Prostate gland (tissue), 2 donors: ENCODE measurements at regions not wholly inside any gene's neighbourhood (a gene's known extent, or its start where the extent isn't known, plus 50 kb on each side); places are given as distances from the start of the nearest gene placed in this dataset.
"Not testable (repeated sequence)": the region's sequence is repeated elsewhere in the genome, so short reads cannot be mapped to it uniquely, and the experiment has no call there.

ENCODE experiments used
- DNase-seq: peaks from one replicate; pipeline ENCODE4 v3.0.0-alpha.2; 2019; ENCODE audit warnings: low spot score
- H3K27ac ChIP-seq, 2 donors: fragments of 200-600 bp; sonication (generic); 2 replicates each; pipeline ENCODE4 v1.5.1; 2017 to 2019
- H3K27me3 ChIP-seq: fragments of 200-600 bp; sonication (generic); replicated peaks from 2 replicates; pipeline ENCODE4 v1.5.1; 2019; ENCODE audit not compliant: insufficient read depth
- H3K36me3 ChIP-seq, 2 donors: fragments of 200-600 bp; sonication (generic); 1 replicate in 1 of 2; 2 replicates in 1 of 2; pipeline versions ENCODE4 v1.5.1 to v1.8.1; 2017 to 2019
- H3K4me1 ChIP-seq: fragments of 200-600 bp; sonication (generic); replicated peaks from 2 replicates; pipeline ENCODE4 v1.5.1; 2019
- H3K4me3 ChIP-seq, 2 donors: fragments of 200-600 bp; sonication (generic); 2 replicates each; pipeline ENCODE4 v1.5.1; 2017 to 2019
- H3K9me3 ChIP-seq: fragments of 200-600 bp; sonication (generic); 2 replicates; pipeline ENCODE4 v1.5.1; 2017
- POLR2A ChIP-seq: fragments of 450-650 bp; IDR thresholded peaks from one replicate; pipeline ENCODE4 v1.6.1; 2016; ENCODE audit warnings: antibody characterized with exemption, mild to moderate bottlenecking
- POLR2AphosphoS5 ChIP-seq: sonication (generic); formaldehyde crosslinking; IDR thresholded peaks from one replicate; pipeline ENCODE4 v1.6.1; 2017; ENCODE audit warnings: antibody characterized with exemption
- WGBS: methylation state at CpG from one replicate; pipeline ENCODE4 v1.1.5; 2018; 5-methylcytosine and 5-hydroxymethylcytosine counted together
- intact Hi-C: fragments of 100-400 bp; cut with DNase I; formaldehyde crosslinking; loops from one replicate; pipeline ENCODE4 v1.14.2; 2022
- TF ChIP-seq, protein P1 (sequence below), 4 experiments: fragments of 200-600 bp in 2 of 4; fragments of 450-650 bp in 2 of 4; sonication (generic) in 2 of 4; IDR thresholded peaks; 1 replicate in 3 of 4; 2 replicates in 1 of 4; pipeline ENCODE4 v1.5.1; 2016 to 2019; ENCODE audit warnings: antibody characterized with exemption in 4 of 4, mild to moderate bottlenecking in 2 of 4, moderate library complexity in 2 of 4

DNA sequence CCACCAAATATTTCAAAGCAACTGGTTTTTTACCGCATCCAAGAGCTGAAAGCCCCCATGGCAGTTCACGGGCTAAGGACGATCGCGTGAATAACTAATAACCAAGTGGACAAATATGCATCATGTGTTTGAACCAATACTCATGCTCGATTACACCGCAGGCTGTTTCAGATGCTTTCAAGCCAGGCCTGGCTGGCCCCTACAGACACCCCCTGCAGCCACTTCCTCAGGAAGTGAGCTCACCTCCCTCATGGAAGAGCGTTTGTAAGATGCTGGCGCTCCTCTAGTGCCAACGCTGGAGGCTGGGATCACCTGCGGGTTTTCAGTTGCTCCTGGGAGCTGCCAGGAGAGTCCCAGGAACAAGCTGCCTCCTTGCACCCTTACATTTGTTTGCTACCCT lies 53.9 kb upstream of the PTCH1 start:
- TF ChIP-seq, protein P1, sequence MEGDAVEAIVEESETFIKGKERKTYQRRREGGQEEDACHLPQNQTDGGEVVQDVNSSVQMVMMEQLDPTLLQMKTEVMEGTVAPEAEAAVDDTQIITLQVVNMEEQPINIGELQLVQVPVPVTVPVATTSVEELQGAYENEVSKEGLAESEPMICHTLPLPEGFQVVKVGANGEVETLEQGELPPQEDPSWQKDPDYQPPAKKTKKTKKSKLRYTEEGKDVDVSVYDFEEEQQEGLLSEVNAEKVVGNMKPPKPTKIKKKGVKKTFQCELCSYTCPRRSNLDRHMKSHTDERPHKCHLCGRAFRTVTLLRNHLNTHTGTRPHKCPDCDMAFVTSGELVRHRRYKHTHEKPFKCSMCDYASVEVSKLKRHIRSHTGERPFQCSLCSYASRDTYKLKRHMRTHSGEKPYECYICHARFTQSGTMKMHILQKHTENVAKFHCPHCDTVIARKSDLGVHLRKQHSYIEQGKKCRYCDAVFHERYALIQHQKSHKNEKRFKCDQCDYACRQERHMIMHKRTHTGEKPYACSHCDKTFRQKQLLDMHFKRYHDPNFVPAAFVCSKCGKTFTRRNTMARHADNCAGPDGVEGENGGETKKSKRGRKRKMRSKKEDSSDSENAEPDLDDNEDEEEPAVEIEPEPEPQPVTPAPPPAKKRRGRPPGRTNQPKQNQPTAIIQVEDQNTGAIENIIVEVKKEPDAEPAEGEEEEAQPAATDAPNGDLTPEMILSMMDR (IDR thresholded peaks at IDR 0.05): no peak
- TF ChIP-seq POLR2AphosphoS5: no peak
- no peak for TF ChIP-seq POLR2A
- no peak for DNase-seq
- no peak overlapping the region for H3K4me3 ChIP-seq
- H3K36me3 ChIP-seq: no peaks in the 10 kb centered on the region
- peaks cover 2% of the 10 kb centered on the region for H3K27me3 ChIP-seq
- WGBS: 69% methylated on average over 11 of the region's 11 CpGs
- intact Hi-C loops: no loop called here
- no peak overlapping the region for H3K27ac ChIP-seq
- no peaks in the 10 kb centered on the region for H3K9me3 ChIP-seq
- no peaks in the 10 kb centered on the region for H3K4me1 ChIP-seq

DNA sequence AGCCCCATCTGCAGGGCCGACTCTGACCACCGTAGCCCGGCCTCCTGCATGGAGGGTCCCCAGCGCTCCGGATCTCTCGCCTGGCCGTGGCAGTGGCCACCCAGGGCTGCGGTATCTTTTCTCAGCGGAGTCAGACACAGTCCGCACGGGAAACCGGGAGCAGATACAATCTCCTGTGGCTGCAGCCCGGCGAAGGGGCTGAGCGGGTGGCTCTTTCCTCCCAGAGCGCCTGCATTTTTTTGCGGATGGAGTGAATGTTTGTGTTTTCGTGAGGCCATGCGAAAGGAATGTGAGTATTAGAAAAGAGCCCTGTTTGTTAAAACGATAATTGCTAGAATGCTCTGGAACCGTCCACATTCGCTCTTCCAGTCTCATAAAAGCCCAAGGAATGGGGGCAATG lies 53.4 kb upstream of the PTCH1 start:
- Histone ChIP-seq H3K27me3 (peaks cover 2% of the 10 kb centered on the region), H3K36me3 (no peaks in the 10 kb centered on the region), H3K4me3 (no peak overlapping the region), H3K9me3 (no peaks in the 10 kb centered on the region), H3K4me1 (no peaks in the 10 kb centered on the region), H3K27ac (no peak overlapping the region)
- no peak for TF ChIP-seq POLR2AphosphoS5
- TF ChIP-seq POLR2A: no peak
- TF ChIP-seq, protein P1 (IDR thresholded peaks at IDR 0.05): no peak
- 25% methylated on average over 21 of the region's 22 CpGs for WGBS
- intact Hi-C loops: no loop called here
- DNase-seq: no peak

DNA sequence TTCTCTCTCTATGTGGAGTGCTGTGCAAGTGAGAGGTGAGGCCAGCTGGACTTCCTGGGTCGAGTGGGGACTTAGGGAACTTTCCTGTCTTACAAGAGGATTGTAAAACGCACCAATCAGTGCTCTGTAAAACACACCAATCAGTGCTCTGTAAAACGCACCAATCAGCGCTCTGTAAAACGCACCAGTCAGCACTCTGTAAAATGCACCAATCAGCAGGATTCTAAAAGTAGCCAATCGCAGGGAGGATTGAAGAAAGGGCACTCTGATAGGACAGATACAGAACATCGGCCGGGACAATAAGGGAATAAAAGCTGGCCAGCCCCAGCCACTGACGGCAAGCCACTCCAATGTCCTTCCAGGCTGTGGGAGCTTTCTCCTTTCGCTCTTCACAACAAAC lies 52.0 kb upstream of the PTCH1 start:
- H3K27me3 ChIP-seq, H3K4me1 ChIP-seq, intact Hi-C loops, DNase-seq, H3K9me3 ChIP-seq, H3K4me3 ChIP-seq, H3K27ac ChIP-seq, H3K36me3 ChIP-seq: not testable (repeated sequence)
- WGBS: 96% methylated on average over 10 of the region's 10 CpGs
